ENCODE measurements at regions not wholly inside any gene's neighbourhood (a gene's known extent, or its start where the extent isn't known, plus 50 kb on each side); places are given as distances from the start of the nearest gene placed in this dataset.
A peak's percentile ranks its signal among the peaks of the same experiment; 100 is the strongest.
"Not testable (repeated sequence)": the region's sequence is repeated elsewhere in the genome, so short reads cannot be mapped to it uniquely, and the experiment has no call there.

DNA sequence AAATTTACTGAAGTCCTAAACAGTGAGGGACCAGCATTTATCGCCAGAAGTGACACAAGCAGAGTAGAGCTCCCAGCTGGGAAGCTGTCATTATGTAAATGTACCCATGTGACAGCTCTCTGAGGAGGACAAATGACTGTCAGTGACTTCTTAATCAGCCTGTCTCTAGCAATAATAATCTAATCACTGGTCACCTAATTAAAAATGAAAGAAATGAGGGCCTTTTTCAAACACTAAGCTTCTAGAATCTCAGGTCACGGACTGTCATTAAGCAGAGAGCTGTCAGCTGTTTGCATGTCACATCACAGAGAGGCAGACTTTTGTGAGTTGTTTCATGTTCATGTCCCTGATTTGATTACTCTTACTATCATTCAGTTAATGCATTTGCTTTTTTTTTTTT, 77.9 kb upstream of the FBXL17 start:
- no peak for DNase-seq (ENCODE audit: low spot score)

DNA sequence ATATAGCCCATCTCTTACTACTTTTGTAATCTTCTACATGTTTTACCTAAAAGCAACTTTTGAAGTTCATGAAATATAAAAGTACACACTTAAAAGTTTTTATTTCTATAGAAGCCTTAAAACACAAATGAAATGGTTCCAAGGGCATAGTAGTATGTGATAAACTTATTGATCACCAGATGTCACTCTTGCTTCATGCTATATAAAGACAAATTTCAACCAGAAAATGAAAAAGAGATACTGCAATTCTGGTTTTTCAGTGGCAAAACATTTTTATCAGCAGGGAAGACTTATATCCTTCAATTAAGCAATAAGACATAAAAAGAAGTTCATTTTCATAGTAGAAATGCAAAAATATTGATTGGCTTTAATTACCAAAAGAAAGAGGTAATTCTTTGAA, 69.4 kb upstream of the FBXL17 start:
- DNase-seq (ENCODE audit: low spot score), result no peak

DNA sequence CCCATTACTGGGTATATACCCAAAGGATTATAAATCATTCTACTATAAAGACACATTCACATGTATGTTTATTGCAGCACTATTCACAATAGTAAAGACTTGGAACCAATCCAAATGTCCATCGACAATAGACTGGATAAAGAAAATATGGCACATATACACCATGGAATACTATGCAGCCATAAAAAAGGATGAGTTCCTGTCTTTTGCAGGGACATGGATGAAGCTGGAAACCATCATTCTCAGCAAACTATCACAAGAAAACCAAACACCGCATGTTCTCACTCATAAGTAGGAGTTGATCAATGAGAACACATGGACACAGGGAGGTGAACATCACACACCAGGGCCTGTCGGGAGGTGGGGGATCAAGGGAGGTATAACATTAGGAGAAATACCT, 62.2 kb upstream of the FBXL17 start:
- not testable (repeated sequence) for DNase-seq (ENCODE audit: low spot score)

DNA sequence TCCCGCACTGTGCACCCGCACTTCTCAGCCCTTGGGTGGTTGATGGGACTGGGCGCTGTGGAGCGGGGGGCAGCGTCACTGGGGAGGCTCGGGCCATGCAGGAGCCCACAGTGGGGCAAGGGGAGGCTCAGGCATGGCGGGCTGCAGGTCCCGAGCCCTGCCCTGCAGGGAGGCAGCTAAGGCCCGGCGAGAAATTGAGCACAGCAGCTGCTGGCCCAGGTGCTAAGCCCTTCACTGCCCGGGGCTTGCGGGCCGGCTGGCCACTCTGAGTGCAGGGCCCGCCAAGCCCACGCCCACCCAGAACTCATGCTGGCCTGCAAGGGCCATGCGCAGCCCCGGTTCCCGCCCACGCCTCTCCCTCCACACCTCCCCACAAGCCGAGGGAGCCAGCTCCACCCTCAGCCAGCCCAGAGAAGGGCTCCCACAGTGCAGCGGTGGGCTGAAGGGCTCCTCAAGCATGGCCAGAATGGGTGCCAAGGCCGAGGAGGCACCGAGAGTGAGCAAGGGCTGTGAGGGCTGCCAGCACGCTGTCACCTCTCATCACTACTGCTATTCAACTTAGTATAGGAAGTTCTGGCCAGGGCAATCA, 60.3 kb upstream of the FBXL17 start:
- DNase-seq (ENCODE audit: low spot score), result not testable (repeated sequence)

DNA sequence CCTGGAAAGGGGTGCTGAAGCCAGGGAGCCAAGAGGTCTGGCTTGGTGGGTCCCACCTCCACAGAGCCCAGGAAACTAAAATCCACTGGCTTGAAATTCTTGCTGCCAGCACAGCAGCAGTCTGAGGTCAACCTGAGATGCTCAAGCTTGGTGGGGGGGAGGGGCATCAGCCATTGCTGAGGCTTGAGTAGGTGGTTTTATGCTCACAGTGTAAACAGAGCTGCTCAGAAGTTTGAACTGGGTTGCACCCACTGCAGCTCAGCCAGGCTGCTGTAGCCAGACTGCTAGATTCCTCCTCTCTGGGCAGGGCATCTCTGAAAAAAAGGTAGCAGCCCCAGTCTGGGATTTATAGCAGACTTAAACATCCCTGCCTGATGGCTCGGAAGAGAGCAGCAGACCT, 55.5 kb upstream of the FBXL17 start:
- DNase-seq (ENCODE audit: low spot score), result no peak

DNA sequence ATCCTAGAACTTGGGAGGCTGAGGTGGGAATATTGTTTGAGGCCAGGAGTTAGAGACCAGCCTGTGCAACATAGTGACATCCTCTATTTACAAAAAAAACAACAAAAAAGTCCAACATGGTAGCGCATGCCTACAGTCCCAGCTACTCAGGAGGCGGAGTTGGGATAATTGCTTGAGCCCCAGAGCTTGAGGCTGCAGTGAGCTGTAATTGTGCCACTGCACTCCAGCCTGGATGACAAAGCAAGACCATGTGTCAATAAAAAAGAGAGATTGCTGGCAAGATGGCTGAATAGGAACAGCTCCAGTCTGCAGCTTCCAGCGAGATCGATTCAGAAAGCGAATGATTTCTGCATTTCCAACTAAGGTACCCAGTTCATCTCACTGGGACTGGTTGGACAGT, 54.8 kb upstream of the FBXL17 start:
- DNase-seq (ENCODE audit: low spot score), result no peak

DNA sequence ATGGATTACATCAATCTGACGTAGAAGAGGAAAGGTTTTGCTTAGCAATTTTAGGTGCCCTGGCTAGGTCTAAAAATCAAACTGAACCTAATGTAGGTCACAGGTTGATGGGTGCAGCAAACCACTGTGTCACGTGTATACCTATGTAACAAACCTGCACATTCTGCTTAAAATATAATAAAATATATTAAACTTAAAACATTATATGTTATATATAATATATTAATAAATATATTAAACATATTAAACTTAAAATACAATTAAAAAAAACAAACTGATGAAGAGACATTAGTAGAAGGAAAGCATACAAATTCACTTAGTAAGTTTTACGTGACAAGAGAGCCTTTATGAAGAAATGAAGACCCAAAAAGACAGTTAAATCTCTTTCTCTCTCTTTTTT, 51.7 kb upstream of the FBXL17 start:
- DNase-seq (ENCODE audit: low spot score), result no peak

DNA sequence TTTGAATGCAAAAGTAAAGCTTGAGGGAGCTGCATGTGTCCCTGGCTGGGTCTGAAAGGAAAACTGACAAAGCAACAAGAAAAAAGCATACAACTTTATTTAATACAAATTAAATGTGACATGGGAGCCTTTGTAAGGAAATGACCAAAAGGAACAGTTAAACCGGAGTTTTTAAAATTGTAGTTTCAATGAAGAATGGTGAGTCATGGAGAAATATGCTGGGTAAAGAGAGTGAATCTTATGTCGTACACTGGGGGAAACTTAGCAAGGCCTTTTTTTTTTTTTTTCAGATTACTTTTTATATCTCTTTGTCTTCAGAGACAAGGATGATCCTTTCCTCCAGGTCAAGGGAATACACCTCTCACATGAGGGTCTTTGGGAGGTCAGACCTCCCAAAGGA, 50.1 kb upstream of the FBXL17 start:
- peak; percentile 13 for DNase-seq (ENCODE audit: low spot score)
